Ishikawa (cell line): ENCODE measurements at regions not wholly inside any gene's neighbourhood (a gene's known extent, or its start where the extent isn't known, plus 50 kb on each side); places are given as distances from the start of the nearest gene placed in this dataset.

ENCODE experiments used
- CEBPB ChIP-seq: IDR thresholded peaks from 2 replicates; pipeline ENCODE4 v1.6.1; 2012
- CREB1 ChIP-seq: IDR thresholded peaks from 2 replicates; pipeline ENCODE4 v1.6.1; 2012; ENCODE audit warnings: low read depth
- EGR1 ChIP-seq: IDR thresholded peaks from 2 replicates; pipeline ENCODE4 v1.6.1; 2012
- EP300 ChIP-seq: IDR thresholded peaks from 2 replicates; pipeline ENCODE4 v1.6.1; 2012; ENCODE audit warnings: borderline replicate concordance
- FOXM1 ChIP-seq: IDR thresholded peaks from 2 replicates; pipeline ENCODE4 v1.6.1; 2012; ENCODE audit warnings: low read depth, borderline replicate concordance
- MAX ChIP-seq: IDR thresholded peaks from 2 replicates; pipeline ENCODE4 v1.6.1; 2012
- NFIC ChIP-seq: IDR thresholded peaks from 2 replicates; pipeline ENCODE4 v1.6.1; 2012
- RAD21 ChIP-seq: IDR thresholded peaks from 2 replicates; pipeline ENCODE4 v1.6.1; 2012; ENCODE audit warnings: low read depth
- REST ChIP-seq: IDR thresholded peaks from 2 replicates; pipeline ENCODE4 v1.6.1; 2012; ENCODE audit warnings: low read depth, mild to moderate bottlenecking
- TAF1 ChIP-seq: IDR thresholded peaks from 2 replicates; pipeline ENCODE4 v1.6.1; 2012; ENCODE audit warnings: low read depth, mild to moderate bottlenecking
- TCF12 ChIP-seq: IDR thresholded peaks from 2 replicates; pipeline ENCODE4 v1.6.1; 2012; ENCODE audit warnings: low read depth
- TEAD4 ChIP-seq: IDR thresholded peaks from 2 replicates; pipeline ENCODE4 v1.6.1; 2012
- USF1 ChIP-seq: IDR thresholded peaks from 2 replicates; pipeline ENCODE4 v1.6.1; 2012
- YY1 ChIP-seq: IDR thresholded peaks from 2 replicates; pipeline ENCODE4 v1.6.1; 2012; ENCODE audit warnings: low read depth
- ZBTB7A ChIP-seq: IDR thresholded peaks from 2 replicates; pipeline ENCODE4 v1.6.1; 2012; ENCODE audit warnings: low read depth

GRCh38 chr2:122366969-122367645 lies 611.7 kb downstream of the TSN start:
- TF ChIP-seq EGR1: no peak
- no peak for TF ChIP-seq FOXM1
- TF ChIP-seq EP300: no peak
- TF ChIP-seq REST: no peak
- no peak for TF ChIP-seq ZBTB7A
- TF ChIP-seq TCF12: no peak
- no peak for TF ChIP-seq CREB1
- no peak for TF ChIP-seq CEBPB

GRCh38 chr2:122367646-122368010 lies 612.2 kb downstream of the TSN start:
- no peak for TF ChIP-seq TAF1
- TF ChIP-seq TCF12: no peak
- TF ChIP-seq USF1: no peak
- no peak for TF ChIP-seq EP300
- TF ChIP-seq ZBTB7A: no peak
- TF ChIP-seq CREB1: no peak
- TF ChIP-seq YY1: no peak
- TF ChIP-seq CEBPB: no peak
- no peak for TF ChIP-seq MAX
- no peak for TF ChIP-seq REST
- no peak for TF ChIP-seq TEAD4
- TF ChIP-seq FOXM1: no peak
- no peak for TF ChIP-seq RAD21
- TF ChIP-seq EGR1: no peak
- TF ChIP-seq NFIC: no peak

GRCh38 chr2:122368576-122369243 lies 613.3 kb downstream of the TSN start:
- no peak for TF ChIP-seq CEBPB
- TF ChIP-seq USF1: no peak
- TF ChIP-seq TCF12: no peak
- TF ChIP-seq MAX: no peak
- no peak for TF ChIP-seq ZBTB7A
- no peak for TF ChIP-seq YY1
- no peak for TF ChIP-seq CREB1
- TF ChIP-seq EP300: no peak
- peak; percentile 38; the same call in 1 of the 2 replicates for TF ChIP-seq RAD21

GRCh38 chr2:122378521-122378920 lies 623.1 kb downstream of the TSN start:
- TF ChIP-seq TCF12 (no peak), YY1 (no peak), CREB1 (no peak), FOXM1 (no peak), USF1 (no peak), TAF1 (no peak), REST (no peak), EP300 (no peak), RAD21 (no peak), TEAD4 (no peak), CEBPB (no peak), NFIC (no peak), MAX (no peak), EGR1 (no peak), ZBTB7A (no peak)
